Kidney (tissue), 13 donors: ENCODE measurements at regions not wholly inside any gene's neighbourhood (a gene's known extent, or its start where the extent isn't known, plus 50 kb on each side); places are given as distances from the start of the nearest gene placed in this dataset.

Experiments used
- DNase-seq, 5 donors: peaks; one replicate each; pipeline ENCODE4 v3.0.0-alpha.2; 2013 to 2020
- FAIRE-seq: peaks from 2 replicates; lab custom pipeline; 2012; peaks lifted over from hg19 to GRCh38; lab: Jason Lieb, UNC
- H3K27ac ChIP-seq, 2 donors: one replicate each; pipeline ENCODE4 v1.7.0; 2013; ENCODE audit warnings: low read depth in 2 of 2, low read length in 2 of 2, inconsistent platforms in 1 of 2
- H3K27me3 ChIP-seq: one replicate; pipeline ENCODE4 v1.7.1; 2013; ENCODE audit warnings: low read length, inconsistent platforms; ENCODE audit not compliant: control insufficient read depth, insufficient read depth
- H3K36me3 ChIP-seq, 3 donors: one replicate each; pipeline versions ENCODE4 v1.7.0 to v1.7.1; 2013; ENCODE audit warnings: low read length in 3 of 3, control low read depth in 1 of 3, inconsistent platforms in 1 of 3; ENCODE audit not compliant: insufficient read depth in 3 of 3, control insufficient read depth in 2 of 3
- H3K4me1 ChIP-seq, 3 donors: one replicate each; pipeline versions ENCODE4 v1.7.0 to v1.7.1; 2013; ENCODE audit warnings: low read length in 3 of 3, inconsistent platforms in 1 of 3, low read depth in 1 of 3; ENCODE audit not compliant: control insufficient read depth in 2 of 3, insufficient read depth in 2 of 3
- H3K4me3 ChIP-seq, 3 donors: one replicate each; pipeline versions ENCODE4 v1.7.0 to v1.8.1; 2013; ENCODE audit warnings: low read length in 3 of 3, control low read depth in 1 of 3, inconsistent platforms in 1 of 3
- H3K9ac ChIP-seq, 3 donors: one replicate each; pipeline versions ENCODE4 v1.7.0 to v1.7.1; 2013; ENCODE audit warnings: low read length in 3 of 3, control low read depth in 1 of 3, inconsistent platforms in 1 of 3
- H3K9me3 ChIP-seq, 3 donors: one replicate each; pipeline versions ENCODE4 v1.7.0 to v1.7.1; 2013; ENCODE audit warnings: low read length in 3 of 3, control low read depth in 1 of 3, inconsistent platforms in 1 of 3; ENCODE audit not compliant: control insufficient read depth in 2 of 3, insufficient read depth in 1 of 3
- intact Hi-C: fragments of 100-400 bp; cut with DNase I; formaldehyde crosslinking; loops from one replicate; pipeline ENCODE4 v1.11.1; 2022
- TF ChIP-seq, protein P1 (sequence below): IDR thresholded peaks from 3 replicates; pipeline ENCODE4 v1.5.1; 2012; ENCODE audit warnings: mild to moderate bottlenecking, moderate library complexity, borderline replicate concordance; ENCODE audit not compliant: insufficient read depth; ENCODE audit errors: extremely low read depth
- donor health status: control.
- donor health status: control.
- donor health status: control.
- donor health status: control.
- donor health status: control.
- donor health status: DM: yes; HTN: yes; CAD: no.
- donor health status: Normal renal cell carcinoma (clear cell type).

GRCh38 chr19:31114585-31114984 lies 234.7 kb downstream of the TSHZ3 start:
- Histone ChIP-seq H3K4me1 (no peaks in the 10 kb centered on the region), H3K27ac (no peak overlapping the region), H3K4me3 (no peak overlapping the region), H3K36me3 (no peaks in the 10 kb centered on the region), H3K9ac (no peak overlapping the region), H3K9me3 (no peaks in the 10 kb centered on the region), H3K27me3 (no peaks in the 10 kb centered on the region)
- intact Hi-C loops = no loop called here
- TF ChIP-seq, protein P1, sequence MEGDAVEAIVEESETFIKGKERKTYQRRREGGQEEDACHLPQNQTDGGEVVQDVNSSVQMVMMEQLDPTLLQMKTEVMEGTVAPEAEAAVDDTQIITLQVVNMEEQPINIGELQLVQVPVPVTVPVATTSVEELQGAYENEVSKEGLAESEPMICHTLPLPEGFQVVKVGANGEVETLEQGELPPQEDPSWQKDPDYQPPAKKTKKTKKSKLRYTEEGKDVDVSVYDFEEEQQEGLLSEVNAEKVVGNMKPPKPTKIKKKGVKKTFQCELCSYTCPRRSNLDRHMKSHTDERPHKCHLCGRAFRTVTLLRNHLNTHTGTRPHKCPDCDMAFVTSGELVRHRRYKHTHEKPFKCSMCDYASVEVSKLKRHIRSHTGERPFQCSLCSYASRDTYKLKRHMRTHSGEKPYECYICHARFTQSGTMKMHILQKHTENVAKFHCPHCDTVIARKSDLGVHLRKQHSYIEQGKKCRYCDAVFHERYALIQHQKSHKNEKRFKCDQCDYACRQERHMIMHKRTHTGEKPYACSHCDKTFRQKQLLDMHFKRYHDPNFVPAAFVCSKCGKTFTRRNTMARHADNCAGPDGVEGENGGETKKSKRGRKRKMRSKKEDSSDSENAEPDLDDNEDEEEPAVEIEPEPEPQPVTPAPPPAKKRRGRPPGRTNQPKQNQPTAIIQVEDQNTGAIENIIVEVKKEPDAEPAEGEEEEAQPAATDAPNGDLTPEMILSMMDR = no peak
- FAIRE-seq = no peak
- no peak for DNase-seq

GRCh38 chr19:31113293-31113692 lies 235.9 kb downstream of the TSHZ3 start:
- Histone ChIP-seq H3K9ac (no peak overlapping the region), H3K4me1 (no peaks in the 10 kb centered on the region), H3K27ac (no peak overlapping the region), H3K4me3 (no peak overlapping the region), H3K27me3 (no peaks in the 10 kb centered on the region), H3K36me3 (no peaks in the 10 kb centered on the region), H3K9me3 (no peaks in the 10 kb centered on the region)
- no peak for DNase-seq
- FAIRE-seq = no peak
- TF ChIP-seq, protein P1 = no peak
- intact Hi-C loops = no loop called here

DNA sequence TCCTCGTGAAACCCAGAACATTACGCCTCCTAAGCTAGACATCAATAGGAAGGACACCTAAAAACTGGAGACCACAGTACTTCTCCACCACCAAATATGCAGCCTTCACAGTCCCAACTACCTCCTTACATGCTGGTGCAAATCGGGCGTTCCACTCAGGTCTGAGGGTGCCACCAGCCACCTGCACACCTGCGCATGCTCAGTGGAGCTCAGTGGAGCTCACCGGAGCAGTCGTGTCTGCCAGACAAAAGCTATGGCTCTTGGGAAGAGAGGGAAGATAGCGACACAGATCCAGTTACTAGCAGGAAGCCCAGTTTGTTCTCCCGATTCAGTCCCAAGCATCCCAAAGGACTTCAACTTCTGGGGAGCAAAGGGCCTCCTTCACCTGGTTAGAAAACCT lies 237.1 kb downstream of the TSHZ3 start:
- Histone ChIP-seq H3K36me3 (no peaks in the 10 kb centered on the region), H3K27me3 (no peaks in the 10 kb centered on the region), H3K9me3 (no peaks in the 10 kb centered on the region), H3K27ac (no peak overlapping the region), H3K4me3 (no peak overlapping the region), H3K9ac (no peak overlapping the region), H3K4me1 (no peaks in the 10 kb centered on the region)
- intact Hi-C loops = no loop called here
- TF ChIP-seq, protein P1 = no peak
- DNase-seq (no peak), FAIRE-seq (no peak)

DNA sequence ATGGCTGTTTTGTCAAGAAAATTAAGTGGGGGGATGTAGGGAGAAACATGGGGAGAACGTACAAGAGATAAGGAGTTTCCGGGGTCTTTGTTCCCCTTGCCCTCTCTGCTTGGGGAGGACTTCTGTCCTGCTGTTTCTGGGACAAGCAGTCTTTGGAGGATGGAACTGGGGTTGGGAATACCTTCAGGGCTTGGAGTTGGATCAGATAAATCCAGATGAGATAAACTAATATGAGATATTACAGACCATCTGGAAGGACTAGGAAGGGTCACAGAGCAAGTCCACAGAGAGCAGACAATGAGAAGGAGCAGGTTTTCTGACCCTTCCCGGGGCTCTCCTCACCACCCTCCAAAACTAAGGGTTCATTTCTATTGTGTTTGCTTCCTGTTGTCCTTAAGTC lies 237.5 kb downstream of the TSHZ3 start:
- intact Hi-C loops = no loop called here
- Histone ChIP-seq H3K27ac (no peak overlapping the region), H3K4me3 (no peak overlapping the region), H3K27me3 (no peaks in the 10 kb centered on the region), H3K9me3 (no peaks in the 10 kb centered on the region), H3K36me3 (no peaks in the 10 kb centered on the region), H3K9ac (no peak overlapping the region), H3K4me1 (no peaks in the 10 kb centered on the region)
- no peak for FAIRE-seq
- TF ChIP-seq, protein P1 = no peak
- DNase-seq = no peak
